SK-N-SH treated with all-trans-retinoic acid at 6 μM for 48 hours (cell line): ENCODE measurements at regions not wholly inside any gene's neighbourhood (a gene's known extent, or its start where the extent isn't known, plus 50 kb on each side); places are given as distances from the start of the nearest gene placed in this dataset.

Source experiments
- ATAC-seq: fragments of 200-7000 bp; cut with Tn5 transposase; 3 replicates; pipeline ENCODE4 v1.9.1; 2020; ENCODE audit warnings: mild to moderate bottlenecking, moderate library complexity
- ARNTL ChIP-seq: fragments of 450-650 bp; formaldehyde crosslinking; IDR thresholded peaks from 2 replicates; pipeline ENCODE4 v1.5.0; 2020; ENCODE audit warnings: low read depth, mild to moderate bottlenecking, moderate library complexity, borderline replicate concordance
- CSDC2 ChIP-seq: fragments of 250-450 bp; sonication (Bioruptor Pico); IDR thresholded peaks from 2 replicates; pipeline ENCODE4 v1.5.0; 2020; ENCODE audit warnings: mild to moderate bottlenecking, moderate library complexity
- OSR1 ChIP-seq: fragments of 250-450 bp; sonication (Bioruptor Pico); IDR thresholded peaks from 2 replicates; pipeline ENCODE4 v1.8.0; 2022; ENCODE audit warnings: moderate library complexity, mild to moderate bottlenecking, inconsistent platforms
- POU6F1 ChIP-seq: fragments of 250-450 bp; sonication (Bioruptor Pico); IDR thresholded peaks from 2 replicates; pipeline ENCODE4 v1.8.0; 2021; ENCODE audit warnings: low read depth, mild to moderate bottlenecking, moderate library complexity, borderline replicate concordance
- RARB ChIP-seq: fragments of 250-450 bp; sonication (Bioruptor Pico); IDR thresholded peaks from 2 replicates; pipeline ENCODE4 v1.8.0; 2021; ENCODE audit warnings: mild to moderate bottlenecking, moderate library complexity
- SNAI2 ChIP-seq: fragments of 250-450 bp; sonication (Bioruptor Pico); IDR thresholded peaks from 2 replicates; pipeline ENCODE4 v1.5.0; 2020; ENCODE audit warnings: mild to moderate bottlenecking, moderate library complexity
- ZC3H10 ChIP-seq: fragments of 250-450 bp; sonication (Bioruptor Pico); IDR thresholded peaks from 2 replicates; pipeline ENCODE4 v1.5.1; 2021; ENCODE audit warnings: mild to moderate bottlenecking, moderate library complexity
- ZFP3 ChIP-seq: fragments of 250-450 bp; sonication (Bioruptor Pico); IDR thresholded peaks from 2 replicates; pipeline ENCODE4 v1.5.0; 2020; ENCODE audit warnings: mild to moderate bottlenecking, moderate library complexity
- ZFP30 ChIP-seq: fragments of 450-650 bp; formaldehyde crosslinking; IDR thresholded peaks from 2 replicates; pipeline ENCODE4 v1.5.0; 2022; ENCODE audit warnings: mild to moderate bottlenecking, moderate library complexity
- ZNF565 ChIP-seq: fragments of 450-650 bp; formaldehyde crosslinking; conservative IDR thresholded peaks from 2 replicates; pipeline ENCODE4 v1.5.0; 2020; ENCODE audit warnings: low read depth, mild to moderate bottlenecking, moderate library complexity
- ZNF70 ChIP-seq: fragments of 450-650 bp; formaldehyde crosslinking; IDR thresholded peaks from 2 replicates; pipeline ENCODE4 v1.5.0; 2020; ENCODE audit warnings: mild to moderate bottlenecking, moderate library complexity
- ZNF8 ChIP-seq: fragments of 450-650 bp; formaldehyde crosslinking; IDR thresholded peaks from 2 replicates; pipeline ENCODE4 v1.5.0; 2020; ENCODE audit warnings: mild to moderate bottlenecking, moderate library complexity
- TF ChIP-seq, protein P1 (sequence below): fragments of 250-450 bp; sonication (Bioruptor Pico); IDR thresholded peaks from 2 replicates; pipeline ENCODE4 v1.5.0; 2020; ENCODE audit warnings: mild to moderate bottlenecking, moderate library complexity
- TF ChIP-seq, protein P2 (sequence below): fragments of 250-450 bp; sonication (Bioruptor Pico); IDR thresholded peaks from 2 replicates; pipeline ENCODE4 v1.5.1; 2020; ENCODE audit warnings: low read depth, mild to moderate bottlenecking, moderate library complexity
- TF ChIP-seq, protein P3 (sequence below): fragments of 250-450 bp; sonication (Bioruptor Pico); IDR thresholded peaks from 2 replicates; pipeline ENCODE4 v1.5.1; 2021; ENCODE audit warnings: mild to moderate bottlenecking, moderate library complexity
- TF ChIP-seq, protein P4 (sequence below): fragments of 250-450 bp; sonication (Bioruptor Pico); IDR thresholded peaks from 2 replicates; pipeline ENCODE4 v1.8.0; 2020; ENCODE audit warnings: mild to moderate bottlenecking, moderate library complexity, borderline replicate concordance

- TF ChIP-seq CSDC2 (CRISPR knock-in tag) (no peak), ZNF70 (CRISPR knock-in tag) (no peak)
- TF ChIP-seq, protein P1, sequence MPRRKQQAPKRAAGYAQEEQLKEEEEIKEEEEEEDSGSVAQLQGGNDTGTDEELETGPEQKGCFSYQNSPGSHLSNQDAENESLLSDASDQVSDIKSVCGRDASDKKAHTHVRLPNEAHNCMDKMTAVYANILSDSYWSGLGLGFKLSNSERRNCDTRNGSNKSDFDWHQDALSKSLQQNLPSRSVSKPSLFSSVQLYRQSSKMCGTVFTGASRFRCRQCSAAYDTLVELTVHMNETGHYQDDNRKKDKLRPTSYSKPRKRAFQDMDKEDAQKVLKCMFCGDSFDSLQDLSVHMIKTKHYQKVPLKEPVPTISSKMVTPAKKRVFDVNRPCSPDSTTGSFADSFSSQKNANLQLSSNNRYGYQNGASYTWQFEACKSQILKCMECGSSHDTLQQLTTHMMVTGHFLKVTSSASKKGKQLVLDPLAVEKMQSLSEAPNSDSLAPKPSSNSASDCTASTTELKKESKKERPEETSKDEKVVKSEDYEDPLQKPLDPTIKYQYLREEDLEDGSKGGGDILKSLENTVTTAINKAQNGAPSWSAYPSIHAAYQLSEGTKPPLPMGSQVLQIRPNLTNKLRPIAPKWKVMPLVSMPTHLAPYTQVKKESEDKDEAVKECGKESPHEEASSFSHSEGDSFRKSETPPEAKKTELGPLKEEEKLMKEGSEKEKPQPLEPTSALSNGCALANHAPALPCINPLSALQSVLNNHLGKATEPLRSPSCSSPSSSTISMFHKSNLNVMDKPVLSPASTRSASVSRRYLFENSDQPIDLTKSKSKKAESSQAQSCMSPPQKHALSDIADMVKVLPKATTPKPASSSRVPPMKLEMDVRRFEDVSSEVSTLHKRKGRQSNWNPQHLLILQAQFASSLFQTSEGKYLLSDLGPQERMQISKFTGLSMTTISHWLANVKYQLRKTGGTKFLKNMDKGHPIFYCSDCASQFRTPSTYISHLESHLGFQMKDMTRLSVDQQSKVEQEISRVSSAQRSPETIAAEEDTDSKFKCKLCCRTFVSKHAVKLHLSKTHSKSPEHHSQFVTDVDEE (CRISPR knock-in tag) = no peak
Measured at GRCh38 chr3:194067949-194068362, 68.0 kb upstream of the HES1 start (continued).

DNA sequence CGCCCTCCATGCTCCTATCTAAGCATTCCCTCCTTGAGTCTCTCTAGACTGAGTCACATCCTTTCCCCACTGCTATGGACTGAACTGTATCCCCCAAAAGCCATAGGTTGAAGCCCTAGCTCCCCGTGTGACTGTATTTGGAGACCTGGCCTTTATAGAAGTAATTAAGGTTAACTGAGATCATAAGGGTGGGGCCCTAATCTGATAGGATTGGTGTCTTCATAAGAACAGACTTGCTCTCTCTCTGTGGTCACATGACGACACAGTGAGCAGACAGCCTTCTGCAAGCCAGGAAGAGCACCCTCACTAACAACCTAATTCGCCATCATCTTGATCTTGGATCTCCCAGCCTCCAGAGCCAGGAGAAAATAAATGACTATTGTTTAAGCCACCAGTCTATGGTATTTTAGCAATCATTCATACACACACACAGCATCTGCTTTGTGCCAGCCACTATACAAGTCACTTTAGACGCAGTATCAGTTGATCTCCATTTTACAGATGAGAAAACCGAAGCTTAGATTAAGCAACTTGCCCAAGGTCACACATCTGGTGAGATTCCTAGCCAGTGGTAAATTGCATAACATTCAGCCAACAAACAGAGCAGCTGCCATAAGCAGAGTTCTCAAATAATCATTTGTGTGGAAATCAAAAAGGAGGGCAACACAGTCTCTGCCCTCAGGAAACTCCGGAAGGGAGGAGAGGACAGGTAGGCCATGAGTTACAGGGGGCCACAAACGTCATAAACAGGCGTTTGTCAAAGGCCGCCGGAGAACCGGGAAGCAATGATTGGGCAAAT lies 66.3 kb upstream of the HES1 start:
- TF ChIP-seq, protein P1 (CRISPR knock-in tag) = no peak
- TF ChIP-seq ZC3H10 (CRISPR knock-in tag) (no peak), ZFP3 (no peak)
- TF ChIP-seq, protein P2, sequence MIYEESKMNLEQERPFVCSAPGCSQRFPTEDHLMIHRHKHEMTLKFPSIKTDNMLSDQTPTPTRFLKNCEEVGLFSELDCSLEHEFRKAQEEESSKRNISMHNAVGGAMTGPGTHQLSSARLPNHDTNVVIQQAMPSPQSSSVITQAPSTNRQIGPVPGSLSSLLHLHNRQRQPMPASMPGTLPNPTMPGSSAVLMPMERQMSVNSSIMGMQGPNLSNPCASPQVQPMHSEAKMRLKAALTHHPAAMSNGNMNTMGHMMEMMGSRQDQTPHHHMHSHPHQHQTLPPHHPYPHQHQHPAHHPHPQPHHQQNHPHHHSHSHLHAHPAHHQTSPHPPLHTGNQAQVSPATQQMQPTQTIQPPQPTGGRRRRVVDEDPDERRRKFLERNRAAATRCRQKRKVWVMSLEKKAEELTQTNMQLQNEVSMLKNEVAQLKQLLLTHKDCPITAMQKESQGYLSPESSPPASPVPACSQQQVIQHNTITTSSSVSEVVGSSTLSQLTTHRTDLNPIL (CRISPR knock-in tag) = no peak
- ATAC-seq = no peak

DNA sequence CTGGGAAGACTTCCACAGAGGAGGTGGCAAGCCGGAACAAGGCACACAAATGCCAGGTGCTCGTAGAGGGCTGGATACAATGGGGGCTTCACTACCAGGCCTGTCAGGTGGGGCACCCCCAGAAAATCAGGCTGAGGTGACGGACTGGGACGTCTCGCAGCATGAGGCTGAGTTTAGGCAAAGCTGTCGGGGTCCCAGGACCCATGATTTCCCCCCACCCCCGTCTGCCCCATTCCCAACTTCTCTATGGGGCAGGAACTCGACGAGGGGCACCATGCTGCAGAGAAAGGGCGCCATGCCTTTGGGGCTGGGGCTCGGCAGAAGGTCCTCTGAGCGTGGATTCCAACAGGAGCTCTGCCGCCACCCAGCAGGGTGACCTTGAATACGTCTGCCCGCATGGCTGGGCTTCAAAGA lies 65.7 kb upstream of the HES1 start:
- TF ChIP-seq ZFP3 = no peak
- ATAC-seq = no peak

DNA sequence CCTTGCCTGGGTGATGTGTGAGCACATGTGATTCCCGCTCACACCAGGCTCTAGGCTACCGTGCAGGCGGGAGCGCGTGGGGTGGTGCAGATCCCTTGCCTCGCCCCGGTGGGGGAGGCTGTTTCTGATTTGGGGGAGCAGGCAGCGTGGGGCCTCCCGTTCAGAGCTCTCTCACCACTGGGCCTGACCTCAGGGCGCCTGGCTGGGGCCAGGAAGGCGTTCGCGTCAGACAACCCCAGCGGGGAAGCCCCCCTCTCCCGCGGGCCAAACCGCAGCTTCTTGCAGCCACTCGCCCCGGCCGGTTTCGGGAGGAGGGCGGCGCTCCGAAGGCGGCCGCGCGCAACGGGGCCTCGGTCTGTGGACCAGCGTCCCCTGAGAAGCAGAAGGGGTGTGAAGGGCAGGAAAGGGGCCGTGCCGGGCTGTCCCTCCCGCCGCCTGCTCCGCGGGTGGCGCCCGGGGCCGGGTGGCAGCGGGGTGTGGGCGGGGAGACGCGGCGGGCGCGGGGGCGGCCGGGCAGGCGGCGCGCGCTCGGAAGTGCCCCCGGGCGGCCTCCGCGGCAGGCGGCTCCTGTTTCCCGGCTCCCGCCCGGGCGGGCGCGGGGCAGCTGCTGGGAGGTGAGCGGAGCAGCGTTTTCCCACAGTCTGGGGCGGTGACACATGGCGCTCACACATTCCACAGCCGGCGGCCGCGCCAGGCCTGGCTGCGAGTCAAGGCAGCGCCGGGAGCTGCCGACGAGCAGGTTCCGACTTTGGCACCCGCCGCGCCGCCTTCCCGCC lies 65.1 kb upstream of the HES1 start:
- peak; percentile 85 for ATAC-seq
- TF ChIP-seq OSR1 (no peak), SNAI2 (CRISPR knock-in tag) (no peak), ZNF8 (CRISPR knock-in tag) (no peak), ZFP3 (peak; percentile 79), ZNF565 (CRISPR knock-in tag) (no peak), POU6F1 (CRISPR knock-in tag) (no peak), ZFP30 (CRISPR knock-in tag) (no peak), ARNTL (CRISPR knock-in tag) (no peak), RARB (CRISPR knock-in tag) (no peak), CSDC2 (CRISPR knock-in tag) (no peak)
- TF ChIP-seq, protein P3, sequence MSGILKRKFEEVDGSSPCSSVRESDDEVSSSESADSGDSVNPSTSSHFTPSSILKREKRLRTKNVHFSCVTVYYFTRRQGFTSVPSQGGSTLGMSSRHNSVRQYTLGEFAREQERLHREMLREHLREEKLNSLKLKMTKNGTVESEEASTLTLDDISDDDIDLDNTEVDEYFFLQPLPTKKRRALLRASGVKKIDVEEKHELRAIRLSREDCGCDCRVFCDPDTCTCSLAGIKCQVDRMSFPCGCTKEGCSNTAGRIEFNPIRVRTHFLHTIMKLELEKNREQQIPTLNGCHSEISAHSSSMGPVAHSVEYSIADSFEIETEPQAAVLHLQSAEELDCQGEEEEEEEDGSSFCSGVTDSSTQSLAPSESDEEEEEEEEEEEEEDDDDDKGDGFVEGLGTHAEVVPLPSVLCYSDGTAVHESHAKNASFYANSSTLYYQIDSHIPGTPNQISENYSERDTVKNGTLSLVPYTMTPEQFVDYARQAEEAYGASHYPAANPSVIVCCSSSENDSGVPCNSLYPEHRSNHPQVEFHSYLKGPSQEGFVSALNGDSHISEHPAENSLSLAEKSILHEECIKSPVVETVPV (CRISPR knock-in tag) = no peak
- TF ChIP-seq, protein P2 (CRISPR knock-in tag) = no peak
- TF ChIP-seq, protein P4, sequence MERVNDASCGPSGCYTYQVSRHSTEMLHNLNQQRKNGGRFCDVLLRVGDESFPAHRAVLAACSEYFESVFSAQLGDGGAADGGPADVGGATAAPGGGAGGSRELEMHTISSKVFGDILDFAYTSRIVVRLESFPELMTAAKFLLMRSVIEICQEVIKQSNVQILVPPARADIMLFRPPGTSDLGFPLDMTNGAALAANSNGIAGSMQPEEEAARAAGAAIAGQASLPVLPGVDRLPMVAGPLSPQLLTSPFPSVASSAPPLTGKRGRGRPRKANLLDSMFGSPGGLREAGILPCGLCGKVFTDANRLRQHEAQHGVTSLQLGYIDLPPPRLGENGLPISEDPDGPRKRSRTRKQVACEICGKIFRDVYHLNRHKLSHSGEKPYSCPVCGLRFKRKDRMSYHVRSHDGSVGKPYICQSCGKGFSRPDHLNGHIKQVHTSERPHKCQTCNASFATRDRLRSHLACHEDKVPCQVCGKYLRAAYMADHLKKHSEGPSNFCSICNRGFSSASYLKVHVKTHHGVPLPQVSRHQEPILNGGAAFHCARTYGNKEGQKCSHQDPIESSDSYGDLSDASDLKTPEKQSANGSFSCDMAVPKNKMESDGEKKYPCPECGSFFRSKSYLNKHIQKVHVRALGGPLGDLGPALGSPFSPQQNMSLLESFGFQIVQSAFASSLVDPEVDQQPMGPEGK (CRISPR knock-in tag) = peak; percentile 23; the same call in 1 of the 2 replicates
- TF ChIP-seq, protein P1 (CRISPR knock-in tag) = no peak
